Sigmoid colon (tissue), 4 donors: ENCODE measurements at regions not wholly inside any gene's neighbourhood (a gene's known extent, or its start where the extent isn't known, plus 50 kb on each side); places are given as distances from the start of the nearest gene placed in this dataset.

Experiments
- EP300 ChIP-seq, 4 donors: sonication (generic); formaldehyde crosslinking; IDR thresholded peaks; one replicate each; pipeline ENCODE4 v1.6.1; 2017; ENCODE audit warnings: antibody characterized with exemption in 4 of 4
- POLR2A ChIP-seq, 2 donors: fragments of 450-650 bp; IDR thresholded peaks; one replicate each; pipeline ENCODE4 v1.6.1; 2016; ENCODE audit warnings: antibody characterized with exemption in 2 of 2, mild to moderate bottlenecking in 2 of 2, moderate library complexity in 2 of 2
- TF ChIP-seq, protein P1 (sequence below), 4 experiments: fragments of 450-650 bp in 3 of 4; fragments of 200-600 bp in 1 of 4; IDR thresholded peaks; one replicate each; pipeline ENCODE4 v1.5.1; 2016 to 2019; ENCODE audit warnings: antibody characterized with exemption in 4 of 4, mild to moderate bottlenecking in 3 of 4, moderate library complexity in 2 of 4

DNA sequence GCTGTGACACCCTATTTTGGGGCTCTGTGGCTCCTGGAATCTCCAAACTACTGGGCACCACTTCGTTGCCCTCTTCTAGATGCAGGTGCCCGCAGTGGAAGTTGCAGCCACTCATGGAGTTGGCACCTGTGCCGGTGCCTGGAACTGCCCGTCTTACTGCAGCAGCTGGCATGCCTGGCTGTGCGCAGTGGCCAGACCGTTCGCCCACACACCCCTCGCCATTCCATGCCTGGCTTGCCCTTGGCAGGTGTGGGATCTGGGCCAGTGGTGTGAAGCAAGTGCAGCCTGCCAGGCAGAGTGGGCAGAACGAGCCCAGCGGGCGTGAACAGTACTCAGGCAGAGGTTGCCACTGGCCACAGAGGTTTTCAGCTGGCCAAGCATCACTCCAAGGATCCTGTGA, 1286.7 kb downstream of the ROBO1 start:
- no peak for TF ChIP-seq EP300 (IDR thresholded peaks at IDR 0.05)
- TF ChIP-seq, protein P1, sequence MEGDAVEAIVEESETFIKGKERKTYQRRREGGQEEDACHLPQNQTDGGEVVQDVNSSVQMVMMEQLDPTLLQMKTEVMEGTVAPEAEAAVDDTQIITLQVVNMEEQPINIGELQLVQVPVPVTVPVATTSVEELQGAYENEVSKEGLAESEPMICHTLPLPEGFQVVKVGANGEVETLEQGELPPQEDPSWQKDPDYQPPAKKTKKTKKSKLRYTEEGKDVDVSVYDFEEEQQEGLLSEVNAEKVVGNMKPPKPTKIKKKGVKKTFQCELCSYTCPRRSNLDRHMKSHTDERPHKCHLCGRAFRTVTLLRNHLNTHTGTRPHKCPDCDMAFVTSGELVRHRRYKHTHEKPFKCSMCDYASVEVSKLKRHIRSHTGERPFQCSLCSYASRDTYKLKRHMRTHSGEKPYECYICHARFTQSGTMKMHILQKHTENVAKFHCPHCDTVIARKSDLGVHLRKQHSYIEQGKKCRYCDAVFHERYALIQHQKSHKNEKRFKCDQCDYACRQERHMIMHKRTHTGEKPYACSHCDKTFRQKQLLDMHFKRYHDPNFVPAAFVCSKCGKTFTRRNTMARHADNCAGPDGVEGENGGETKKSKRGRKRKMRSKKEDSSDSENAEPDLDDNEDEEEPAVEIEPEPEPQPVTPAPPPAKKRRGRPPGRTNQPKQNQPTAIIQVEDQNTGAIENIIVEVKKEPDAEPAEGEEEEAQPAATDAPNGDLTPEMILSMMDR (IDR thresholded peaks at IDR 0.05): no peak
- no peak for TF ChIP-seq POLR2A (IDR thresholded peaks at IDR 0.05)
